GM18909 (cell line): ENCODE measurements at regions not wholly inside any gene's neighbourhood (a gene's known extent, or its start where the extent isn't known, plus 50 kb on each side); places are given as distances from the start of the nearest gene placed in this dataset.
"Not testable (repeated sequence)": the region's sequence is repeated elsewhere in the genome, so short reads cannot be mapped to it uniquely, and the experiment has no call there.

Source experiments
- ATAC-seq: cut with Tn5 transposase; IDR thresholded peaks from one replicate; pipeline ENCODE4 v1.9.1; 2021; ENCODE audit warnings: mild to moderate bottlenecking; ENCODE audit not compliant: unreplicated experiment, poor library complexity

GRCh38 chr1:88597973-88598372, 86.1 kb upstream of the PKN2 start:
- ATAC-seq = not testable (repeated sequence)

DNA sequence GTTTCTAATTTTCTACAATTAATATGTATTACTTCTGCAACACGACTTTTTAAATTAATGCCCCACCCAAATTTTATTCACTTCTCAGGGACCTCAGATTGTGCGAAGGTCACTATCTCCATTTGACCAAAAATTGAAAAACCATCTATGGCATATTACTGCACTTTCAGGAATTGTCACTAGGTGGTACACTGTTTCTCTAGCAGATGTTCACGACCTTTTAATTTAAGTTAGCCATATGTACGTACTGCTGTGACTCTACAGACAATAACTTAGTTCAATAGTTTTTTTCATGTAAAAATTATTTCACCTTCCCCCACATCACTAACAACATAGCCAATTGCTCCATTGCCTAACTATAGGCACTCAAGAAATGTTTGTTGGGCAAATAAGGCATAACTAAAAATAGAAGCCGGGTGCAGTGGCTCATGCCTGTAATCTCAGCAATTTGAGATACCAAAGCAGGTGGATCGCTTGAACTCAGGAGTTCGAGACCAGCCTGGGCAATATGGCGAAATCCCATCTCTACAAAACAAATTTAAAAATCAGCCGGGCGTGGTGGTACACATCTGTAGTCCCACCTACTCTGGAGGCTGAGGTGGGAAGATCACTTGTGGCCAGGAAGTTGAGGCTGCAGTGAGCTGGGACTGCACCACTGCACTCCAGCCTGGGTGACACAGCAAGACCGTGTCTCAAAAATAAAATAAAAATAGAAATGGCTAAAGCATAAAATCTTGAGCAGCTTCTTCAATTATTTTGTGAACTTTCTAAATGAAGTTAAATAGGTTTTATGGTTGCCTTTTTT, 75.7 kb upstream of the PKN2 start:
- ATAC-seq = peak; percentile 83

DNA sequence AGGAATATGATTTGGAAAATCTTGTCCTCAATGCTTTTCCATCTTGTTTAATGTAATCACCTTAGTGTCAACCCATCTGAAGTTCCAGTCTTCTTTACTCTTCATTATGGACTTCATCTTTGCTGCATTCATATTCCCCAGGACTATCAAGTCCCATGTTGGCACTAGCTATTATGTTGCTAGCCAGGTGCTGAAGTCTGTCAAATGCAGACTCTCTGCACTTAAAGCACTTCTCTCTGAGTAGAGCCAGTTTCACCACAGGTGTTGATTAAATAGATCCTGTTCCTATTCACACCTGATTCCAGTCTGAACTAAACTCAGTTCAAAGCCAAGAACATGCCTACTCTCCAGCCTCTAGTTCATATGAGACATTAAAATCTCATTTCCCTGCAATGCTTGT, 75.0 kb upstream of the PKN2 start:
- ATAC-seq = no peak

DNA sequence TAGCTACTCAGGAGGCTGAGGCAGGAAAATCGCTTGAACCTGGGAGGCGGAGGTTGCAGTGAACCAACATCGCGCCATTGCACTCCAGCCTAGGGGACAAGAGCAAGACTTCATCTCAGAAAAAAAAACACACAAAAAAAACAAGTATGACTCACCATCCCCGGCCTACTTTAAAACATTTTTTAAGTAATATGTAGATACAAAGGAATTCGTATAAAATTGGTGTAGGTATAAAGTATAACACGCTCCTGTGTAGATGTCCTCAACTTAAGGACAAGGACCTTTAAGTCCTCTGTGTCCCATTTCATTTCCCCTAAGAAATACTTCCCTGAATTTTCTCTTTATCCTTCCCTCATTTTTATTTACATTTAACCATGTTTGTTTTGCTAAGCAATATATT, 73.4 kb upstream of the PKN2 start:
- ATAC-seq = no peak

DNA sequence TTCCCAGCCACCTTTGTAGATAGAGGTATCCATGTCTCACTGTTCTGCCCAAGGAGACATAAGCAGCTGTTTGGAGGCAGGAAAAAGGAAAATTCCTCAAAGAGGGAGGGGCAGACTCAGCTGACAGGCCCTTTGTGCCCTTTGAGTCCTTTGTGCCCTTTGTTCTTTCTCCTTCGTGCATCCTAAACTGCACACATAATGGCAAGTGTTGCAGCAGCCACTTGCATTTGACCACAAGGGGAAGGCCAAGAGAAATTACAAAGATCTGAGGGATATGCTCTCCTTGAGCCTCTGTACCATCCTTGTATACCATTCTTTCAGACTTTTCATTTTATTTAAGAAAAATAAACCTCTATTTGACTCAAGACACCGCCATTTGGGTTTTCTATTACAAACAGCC, 71.8 kb upstream of the PKN2 start:
- ATAC-seq = no peak

GRCh38 chr1:88612773-88613172, 71.3 kb upstream of the PKN2 start:
- no peak for ATAC-seq

GRCh38 chr1:88618331-88618730, 65.7 kb upstream of the PKN2 start:
- no peak for ATAC-seq

DNA sequence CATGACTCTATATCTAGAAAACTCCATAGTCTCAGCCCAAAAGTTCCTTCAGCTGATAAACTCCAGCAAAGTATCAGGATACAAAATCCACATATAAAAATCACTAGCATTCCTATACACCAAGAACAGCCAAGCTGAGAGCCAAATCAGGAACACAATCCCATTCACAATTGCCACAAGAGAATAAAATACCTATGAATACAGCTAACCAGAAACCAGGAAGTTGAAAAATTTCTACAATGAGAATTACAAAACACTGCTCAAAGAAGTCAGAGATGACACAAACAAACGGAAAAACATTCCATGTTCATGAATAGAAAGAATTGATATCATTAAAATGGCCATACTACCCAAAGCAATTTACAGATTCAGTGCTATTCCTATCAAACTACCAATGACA, 61.0 kb upstream of the PKN2 start:
- not testable (repeated sequence) for ATAC-seq
